H1 (cell line): ENCODE measurements at regions not wholly inside any gene's neighbourhood (a gene's known extent, or its start where the extent isn't known, plus 50 kb on each side); places are given as distances from the start of the nearest gene placed in this dataset.

ENCODE experiments used
- CBX5 ChIP-seq: fragments of 300-800, 300-1000 bp; sonication (generic); IDR thresholded peaks from 2 replicates; pipeline ENCODE4 v1.7.1; 2016; ENCODE audit warnings: antibody characterized with exemption, low read length, low read depth
- FOSL1 ChIP-seq: IDR thresholded peaks from 2 replicates; pipeline ENCODE4 v1.6.1; 2011; ENCODE audit warnings: mild to moderate bottlenecking, low read depth, low read length, moderate library complexity; ENCODE audit not compliant: insufficient read depth
- HDAC2 ChIP-seq, 2 experiments: fragments of 300-600 bp in 1 of 2; sonication (generic) in 1 of 2; IDR thresholded peaks; 2 replicates each; pipeline ENCODE4 v1.6.1; 2011 to 2012; ENCODE audit warnings: low read depth in 2 of 2, low read length in 2 of 2, mild to moderate bottlenecking in 2 of 2, moderate library complexity in 2 of 2, borderline replicate concordance in 1 of 2, inconsistent platforms in 1 of 2
- JUND ChIP-seq: IDR thresholded peaks from 2 replicates; pipeline ENCODE4 v1.6.1; 2011; ENCODE audit warnings: mild to moderate bottlenecking, improper control_type of control experiment, low read length
- KDM4A ChIP-seq: IDR thresholded peaks from one replicate; pipeline ENCODE4 v1.7.1; 2012; ENCODE audit warnings: low read depth, mild to moderate bottlenecking, moderate library complexity, low read length, inconsistent platforms; ENCODE audit not compliant: severe bottlenecking
- KDM5A ChIP-seq: fragments of 200-600 bp; IDR thresholded peaks from 2 replicates; pipeline ENCODE4 v1.7.1; 2012; ENCODE audit warnings: mild to moderate bottlenecking, low read length, inconsistent platforms, mixed read lengths
- POU5F1 ChIP-seq: IDR thresholded peaks from 2 replicates; pipeline ENCODE4 v1.6.1; 2011; ENCODE audit warnings: low read depth, mild to moderate bottlenecking, low read length, moderate library complexity
- TF ChIP-seq, protein P1 (sequence below): fragments of 300-600 bp; sonication (generic); IDR thresholded peaks from 2 replicates; pipeline ENCODE4 v1.7.1; 2012; ENCODE audit warnings: low read length, moderate library complexity, mild to moderate bottlenecking, inconsistent platforms; ENCODE audit not compliant: insufficient replicate concordance

- TF ChIP-seq FOSL1, result no peak
- no peak for TF ChIP-seq KDM5A
- no peak for TF ChIP-seq KDM4A
- no peak for TF ChIP-seq HDAC2 (IDR thresholded peaks at IDR 0.05; ENCODE audit: borderline replicate concordance in 1 of 2, low read depth in 2 of 2, low read length in 2 of 2)
- TF ChIP-seq, protein P1, sequence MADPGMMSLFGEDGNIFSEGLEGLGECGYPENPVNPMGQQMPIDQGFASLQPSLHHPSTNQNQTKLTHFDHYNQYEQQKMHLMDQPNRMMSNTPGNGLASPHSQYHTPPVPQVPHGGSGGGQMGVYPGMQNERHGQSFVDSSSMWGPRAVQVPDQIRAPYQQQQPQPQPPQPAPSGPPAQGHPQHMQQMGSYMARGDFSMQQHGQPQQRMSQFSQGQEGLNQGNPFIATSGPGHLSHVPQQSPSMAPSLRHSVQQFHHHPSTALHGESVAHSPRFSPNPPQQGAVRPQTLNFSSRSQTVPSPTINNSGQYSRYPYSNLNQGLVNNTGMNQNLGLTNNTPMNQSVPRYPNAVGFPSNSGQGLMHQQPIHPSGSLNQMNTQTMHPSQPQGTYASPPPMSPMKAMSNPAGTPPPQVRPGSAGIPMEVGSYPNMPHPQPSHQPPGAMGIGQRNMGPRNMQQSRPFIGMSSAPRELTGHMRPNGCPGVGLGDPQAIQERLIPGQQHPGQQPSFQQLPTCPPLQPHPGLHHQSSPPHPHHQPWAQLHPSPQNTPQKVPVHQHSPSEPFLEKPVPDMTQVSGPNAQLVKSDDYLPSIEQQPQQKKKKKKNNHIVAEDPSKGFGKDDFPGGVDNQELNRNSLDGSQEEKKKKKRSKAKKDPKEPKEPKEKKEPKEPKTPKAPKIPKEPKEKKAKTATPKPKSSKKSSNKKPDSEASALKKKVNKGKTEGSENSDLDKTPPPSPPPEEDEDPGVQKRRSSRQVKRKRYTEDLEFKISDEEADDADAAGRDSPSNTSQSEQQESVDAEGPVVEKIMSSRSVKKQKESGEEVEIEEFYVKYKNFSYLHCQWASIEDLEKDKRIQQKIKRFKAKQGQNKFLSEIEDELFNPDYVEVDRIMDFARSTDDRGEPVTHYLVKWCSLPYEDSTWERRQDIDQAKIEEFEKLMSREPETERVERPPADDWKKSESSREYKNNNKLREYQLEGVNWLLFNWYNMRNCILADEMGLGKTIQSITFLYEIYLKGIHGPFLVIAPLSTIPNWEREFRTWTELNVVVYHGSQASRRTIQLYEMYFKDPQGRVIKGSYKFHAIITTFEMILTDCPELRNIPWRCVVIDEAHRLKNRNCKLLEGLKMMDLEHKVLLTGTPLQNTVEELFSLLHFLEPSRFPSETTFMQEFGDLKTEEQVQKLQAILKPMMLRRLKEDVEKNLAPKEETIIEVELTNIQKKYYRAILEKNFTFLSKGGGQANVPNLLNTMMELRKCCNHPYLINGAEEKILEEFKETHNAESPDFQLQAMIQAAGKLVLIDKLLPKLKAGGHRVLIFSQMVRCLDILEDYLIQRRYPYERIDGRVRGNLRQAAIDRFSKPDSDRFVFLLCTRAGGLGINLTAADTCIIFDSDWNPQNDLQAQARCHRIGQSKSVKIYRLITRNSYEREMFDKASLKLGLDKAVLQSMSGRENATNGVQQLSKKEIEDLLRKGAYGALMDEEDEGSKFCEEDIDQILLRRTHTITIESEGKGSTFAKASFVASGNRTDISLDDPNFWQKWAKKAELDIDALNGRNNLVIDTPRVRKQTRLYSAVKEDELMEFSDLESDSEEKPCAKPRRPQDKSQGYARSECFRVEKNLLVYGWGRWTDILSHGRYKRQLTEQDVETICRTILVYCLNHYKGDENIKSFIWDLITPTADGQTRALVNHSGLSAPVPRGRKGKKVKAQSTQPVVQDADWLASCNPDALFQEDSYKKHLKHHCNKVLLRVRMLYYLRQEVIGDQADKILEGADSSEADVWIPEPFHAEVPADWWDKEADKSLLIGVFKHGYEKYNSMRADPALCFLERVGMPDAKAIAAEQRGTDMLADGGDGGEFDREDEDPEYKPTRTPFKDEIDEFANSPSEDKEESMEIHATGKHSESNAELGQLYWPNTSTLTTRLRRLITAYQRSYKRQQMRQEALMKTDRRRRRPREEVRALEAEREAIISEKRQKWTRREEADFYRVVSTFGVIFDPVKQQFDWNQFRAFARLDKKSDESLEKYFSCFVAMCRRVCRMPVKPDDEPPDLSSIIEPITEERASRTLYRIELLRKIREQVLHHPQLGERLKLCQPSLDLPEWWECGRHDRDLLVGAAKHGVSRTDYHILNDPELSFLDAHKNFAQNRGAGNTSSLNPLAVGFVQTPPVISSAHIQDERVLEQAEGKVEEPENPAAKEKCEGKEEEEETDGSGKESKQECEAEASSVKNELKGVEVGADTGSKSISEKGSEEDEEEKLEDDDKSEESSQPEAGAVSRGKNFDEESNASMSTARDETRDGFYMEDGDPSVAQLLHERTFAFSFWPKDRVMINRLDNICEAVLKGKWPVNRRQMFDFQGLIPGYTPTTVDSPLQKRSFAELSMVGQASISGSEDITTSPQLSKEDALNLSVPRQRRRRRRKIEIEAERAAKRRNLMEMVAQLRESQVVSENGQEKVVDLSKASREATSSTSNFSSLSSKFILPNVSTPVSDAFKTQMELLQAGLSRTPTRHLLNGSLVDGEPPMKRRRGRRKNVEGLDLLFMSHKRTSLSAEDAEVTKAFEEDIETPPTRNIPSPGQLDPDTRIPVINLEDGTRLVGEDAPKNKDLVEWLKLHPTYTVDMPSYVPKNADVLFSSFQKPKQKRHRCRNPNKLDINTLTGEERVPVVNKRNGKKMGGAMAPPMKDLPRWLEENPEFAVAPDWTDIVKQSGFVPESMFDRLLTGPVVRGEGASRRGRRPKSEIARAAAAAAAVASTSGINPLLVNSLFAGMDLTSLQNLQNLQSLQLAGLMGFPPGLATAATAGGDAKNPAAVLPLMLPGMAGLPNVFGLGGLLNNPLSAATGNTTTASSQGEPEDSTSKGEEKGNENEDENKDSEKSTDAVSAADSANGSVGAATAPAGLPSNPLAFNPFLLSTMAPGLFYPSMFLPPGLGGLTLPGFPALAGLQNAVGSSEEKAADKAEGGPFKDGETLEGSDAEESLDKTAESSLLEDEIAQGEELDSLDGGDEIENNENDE, result no peak
- TF ChIP-seq JUND, result no peak
- no peak for TF ChIP-seq CBX5
- no peak for TF ChIP-seq POU5F1
These were observed 112.0 kb downstream of the CHST1 start (continued) for GRCh38 chr11:45553383-45553936.
